ENCODE measurements at regions not wholly inside any gene's neighbourhood (a gene's known extent, or its start where the extent isn't known, plus 50 kb on each side); places are given as distances from the start of the nearest gene placed in this dataset.

DNA sequence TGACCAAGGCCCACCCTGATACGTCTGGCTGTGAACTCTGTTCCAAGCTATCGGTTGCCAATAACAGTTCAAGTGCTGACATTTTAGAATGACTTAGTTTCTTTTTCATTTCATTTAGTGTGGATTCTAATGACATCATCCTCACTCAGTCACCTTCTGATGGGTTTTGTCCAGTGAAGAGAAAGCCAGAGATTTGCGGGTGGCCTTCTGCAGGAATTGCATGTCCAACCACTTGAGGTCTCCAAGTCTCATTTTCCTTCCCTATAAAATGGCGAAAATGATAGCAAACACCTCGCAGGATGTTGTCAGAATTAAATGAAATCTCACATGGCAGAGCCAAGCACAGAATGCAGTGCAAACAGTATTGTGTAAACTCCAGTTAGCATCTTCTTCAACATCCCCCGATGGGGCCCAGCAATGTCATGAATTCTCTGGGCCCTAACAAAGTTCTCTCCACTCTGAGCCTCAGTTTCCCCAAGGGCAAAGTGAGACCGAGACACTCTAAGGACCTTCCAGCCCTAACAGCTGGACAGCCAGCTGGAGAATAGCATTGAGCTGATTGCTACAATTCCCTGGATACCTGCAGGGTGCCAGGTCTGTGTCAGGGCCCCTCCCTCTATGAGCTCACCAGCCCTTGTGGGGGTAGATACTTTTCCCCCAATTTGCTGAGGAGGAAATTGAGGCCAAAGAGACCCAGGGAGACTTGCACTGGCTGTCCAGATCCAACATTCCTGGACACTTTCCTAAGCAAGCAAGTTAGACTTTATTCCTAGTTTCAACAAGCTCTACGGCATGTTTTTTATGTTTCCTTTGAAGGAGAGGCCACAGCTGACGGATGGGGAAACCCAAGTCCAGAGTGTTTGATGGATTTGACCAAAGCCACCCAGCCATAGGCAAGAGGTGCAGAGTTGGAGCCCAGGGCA lies 286.7 kb downstream of the MN1 start:
- no peak for DNase-seq (ENCODE audit: low read depth, low spot score)
- Mint-ChIP-seq H3K27ac (ENCODE audit: unreplicated experiment) (no peak overlapping the region), H3K36me3 (ENCODE audit: low read depth) (no peaks in the 10 kb centered on the region), H3K27me3 (ENCODE audit: low read depth) (peaks cover 4% of the 10 kb centered on the region), H3K9me3 (no peaks in the 10 kb centered on the region), H3K4me1 (peaks cover 11% of the 10 kb centered on the region), H3K4me3 (no peak overlapping the region)
- TF ChIP-seq CTCF (conservative IDR thresholded peaks at IDR 0.05): no peak

- DNase-seq (ENCODE audit: low read depth, low spot score): no peak
- Mint-ChIP-seq H3K27ac (ENCODE audit: unreplicated experiment) (no peak overlapping the region), H3K4me3 (no peak overlapping the region), H3K36me3 (ENCODE audit: low read depth) (no peaks in the 10 kb centered on the region), H3K4me1 (peaks cover 14% of the 10 kb centered on the region), H3K9me3 (no peaks in the 10 kb centered on the region), H3K27me3 (ENCODE audit: low read depth) (no peaks in the 10 kb centered on the region)
- no peak for TF ChIP-seq CTCF (conservative IDR thresholded peaks at IDR 0.05)
Observed at GRCh38 chr22:27517361-27518155, 284.0 kb downstream of the MN1 start.

- Mint-ChIP-seq H3K27ac (ENCODE audit: unreplicated experiment) (peak overlapping the region; percentile 5), H3K4me1 (peaks cover 17% of the 10 kb centered on the region), H3K9me3 (no peaks in the 10 kb centered on the region), H3K27me3 (ENCODE audit: low read depth) (no peaks in the 10 kb centered on the region), H3K4me3 (no peak overlapping the region), H3K36me3 (ENCODE audit: low read depth) (no peaks in the 10 kb centered on the region)
- no peak for TF ChIP-seq CTCF (conservative IDR thresholded peaks at IDR 0.05)
- no peak for DNase-seq (ENCODE audit: low read depth, low spot score)
Observed at GRCh38 chr22:27518531-27519340, 282.8 kb downstream of the MN1 start.

- TF ChIP-seq CTCF (conservative IDR thresholded peaks at IDR 0.05): no peak
- Mint-ChIP-seq H3K27ac (ENCODE audit: unreplicated experiment) (no peak overlapping the region), H3K9me3 (no peaks in the 10 kb centered on the region), H3K4me3 (no peak overlapping the region), H3K27me3 (ENCODE audit: low read depth) (no peaks in the 10 kb centered on the region), H3K4me1 (peaks cover 11% of the 10 kb centered on the region), H3K36me3 (ENCODE audit: low read depth) (no peaks in the 10 kb centered on the region)
- no peak for DNase-seq (ENCODE audit: low read depth, low spot score)
Observed at GRCh38 chr22:27523711-27524110, 277.8 kb downstream of the MN1 start.

DNA sequence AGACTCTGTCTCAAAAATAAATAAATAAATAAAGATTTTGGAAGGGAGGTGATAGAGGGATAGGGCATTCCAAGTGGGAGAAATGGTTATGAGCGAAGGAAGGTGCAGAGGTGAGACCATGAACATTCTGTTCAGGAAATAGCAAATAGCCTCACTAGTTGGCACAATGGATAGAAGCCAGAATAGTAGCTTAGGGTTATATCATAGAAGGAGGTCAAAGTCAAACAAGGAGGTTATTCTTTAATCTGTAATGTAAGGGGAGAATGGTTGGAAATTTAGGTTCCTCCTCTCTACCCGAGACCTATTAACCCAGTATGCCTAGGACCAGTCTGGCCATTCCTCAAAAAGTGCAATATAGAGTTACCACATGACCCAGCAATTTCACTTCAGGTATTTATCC lies 275.8 kb downstream of the MN1 start:
- Mint-ChIP-seq H3K27ac (ENCODE audit: unreplicated experiment) (no peak overlapping the region), H3K4me1 (peaks cover 6% of the 10 kb centered on the region), H3K9me3 (no peaks in the 10 kb centered on the region), H3K4me3 (no peak overlapping the region), H3K27me3 (ENCODE audit: low read depth) (no peaks in the 10 kb centered on the region), H3K36me3 (ENCODE audit: low read depth) (no peaks in the 10 kb centered on the region)
- no peak for TF ChIP-seq CTCF (conservative IDR thresholded peaks at IDR 0.05)
- no peak for DNase-seq (ENCODE audit: low read depth, low spot score)
